ENCODE measurements at regions not wholly inside any gene's neighbourhood (a gene's known extent, or its start where the extent isn't known, plus 50 kb on each side); places are given as distances from the start of the nearest gene placed in this dataset.
A peak's percentile ranks its signal among the peaks of the same experiment; 100 is the strongest.
"Not testable (repeated sequence)": the region's sequence is repeated elsewhere in the genome, so short reads cannot be mapped to it uniquely, and the experiment has no call there.

DNA sequence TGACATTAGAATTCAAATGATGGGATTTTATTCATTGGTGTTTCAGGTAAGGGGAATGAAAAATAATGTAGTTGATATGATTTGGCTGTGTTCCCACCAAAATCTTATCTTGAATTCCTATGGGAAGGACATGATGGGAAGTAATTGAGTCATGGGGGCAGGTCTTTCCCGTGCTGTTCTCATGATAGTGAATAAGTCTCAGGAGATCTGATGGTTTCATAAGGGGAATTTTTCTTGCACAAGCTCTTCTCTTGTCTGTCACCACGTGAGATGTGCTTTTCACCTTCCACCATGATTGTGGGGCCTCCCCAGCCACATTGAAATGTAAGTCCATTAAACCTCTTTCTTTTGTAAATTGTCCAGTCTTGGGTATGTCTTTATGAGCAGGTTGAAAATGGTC lies 268.6 kb upstream of the CHORDC1 start:
- no peak for TF ChIP-seq CTCF (IDR thresholded peaks at IDR 0.05; ENCODE audit: poor library complexity, severe bottlenecking)
- ATAC-seq (ENCODE audit: low read depth): no peak

GRCh38 chr11:90476442-90477007 lies 253.7 kb upstream of the CHORDC1 start:
- Histone ChIP-seq H3K27ac (ENCODE audit: poor library complexity, severe bottlenecking) (no peak overlapping the region), H3K4me3 (ENCODE audit: severe bottlenecking) (no peak overlapping the region), H3K4me1 (ENCODE audit: insufficient read depth, poor library complexity, severe bottlenecking) (peaks cover 7% of the 10 kb centered on the region), H3K9me3 (ENCODE audit: severe bottlenecking) (no peaks in the 10 kb centered on the region), H3K27me3 (ENCODE audit: insufficient read depth, poor library complexity, severe bottlenecking) (no peaks in the 10 kb centered on the region), H3K36me3 (ENCODE audit: low read depth) (no peaks in the 10 kb centered on the region)
- peak; percentile 85 for TF ChIP-seq CTCF (IDR thresholded peaks at IDR 0.05; ENCODE audit: poor library complexity, severe bottlenecking)
- 0 out of 3 replicates have a peak, but pooled peaks have one; percentile 31 for ATAC-seq (ENCODE audit: low read depth)
- no peak for DNase-seq (ENCODE audit: low spot score)

More for the DNA sequence above, 268.6 kb upstream of the CHORDC1 start:
- H3K9me3 ChIP-seq (ENCODE audit: severe bottlenecking): no peaks in the 10 kb centered on the region
- no peaks in the 10 kb centered on the region for H3K36me3 ChIP-seq (ENCODE audit: low read depth)
- DNase-seq (ENCODE audit: low spot score): no peak
- no peak overlapping the region for H3K27ac ChIP-seq (ENCODE audit: poor library complexity, severe bottlenecking)
- H3K4me1 ChIP-seq (ENCODE audit: insufficient read depth, poor library complexity, severe bottlenecking): no peaks in the 10 kb centered on the region
- H3K4me3 ChIP-seq (ENCODE audit: severe bottlenecking): no peak overlapping the region
- no peaks in the 10 kb centered on the region for H3K27me3 ChIP-seq (ENCODE audit: insufficient read depth, poor library complexity, severe bottlenecking)

- Histone ChIP-seq H3K27ac (ENCODE audit: poor library complexity, severe bottlenecking) (peak overlapping the region; percentile 63), H3K27me3 (ENCODE audit: insufficient read depth, poor library complexity, severe bottlenecking) (no peaks in the 10 kb centered on the region), H3K4me1 (ENCODE audit: insufficient read depth, poor library complexity, severe bottlenecking) (peaks cover 16% of the 10 kb centered on the region), H3K36me3 (ENCODE audit: low read depth) (no peaks in the 10 kb centered on the region), H3K9me3 (ENCODE audit: severe bottlenecking) (no peaks in the 10 kb centered on the region), H3K4me3 (ENCODE audit: severe bottlenecking) (no peak overlapping the region)
- DNase-seq (ENCODE audit: low spot score) (no peak), ATAC-seq (ENCODE audit: low read depth) (peak; percentile 98)
- TF ChIP-seq CTCF (IDR thresholded peaks at IDR 0.05; ENCODE audit: poor library complexity, severe bottlenecking): no peak
Measured at GRCh38 chr11:90468923-90469322, 246.1 kb upstream of the CHORDC1 start.

GRCh38 chr11:90465553-90465952 lies 242.7 kb upstream of the CHORDC1 start:
- Histone ChIP-seq H3K4me1 (ENCODE audit: insufficient read depth, poor library complexity, severe bottlenecking) (peaks cover 16% of the 10 kb centered on the region), H3K9me3 (ENCODE audit: severe bottlenecking) (no peaks in the 10 kb centered on the region), H3K4me3 (ENCODE audit: severe bottlenecking) (no peak overlapping the region), H3K27me3 (ENCODE audit: insufficient read depth, poor library complexity, severe bottlenecking) (no peaks in the 10 kb centered on the region), H3K36me3 (ENCODE audit: low read depth) (no peaks in the 10 kb centered on the region), H3K27ac (ENCODE audit: poor library complexity, severe bottlenecking) (no peak overlapping the region)
- no peak for DNase-seq (ENCODE audit: low spot score)
- no peak for TF ChIP-seq CTCF (IDR thresholded peaks at IDR 0.05; ENCODE audit: poor library complexity, severe bottlenecking)
- ATAC-seq (ENCODE audit: low read depth): no peak

GRCh38 chr11:90455347-90455920 lies 232.6 kb upstream of the CHORDC1 start:
- not testable (repeated sequence) for H3K27ac ChIP-seq (ENCODE audit: poor library complexity, severe bottlenecking); ATAC-seq (ENCODE audit: low read depth); H3K36me3 ChIP-seq (ENCODE audit: low read depth); H3K9me3 ChIP-seq (ENCODE audit: severe bottlenecking); H3K4me1 ChIP-seq (ENCODE audit: insufficient read depth, poor library complexity, severe bottlenecking); H3K27me3 ChIP-seq (ENCODE audit: insufficient read depth, poor library complexity, severe bottlenecking); DNase-seq (ENCODE audit: low spot score); H3K4me3 ChIP-seq (ENCODE audit: severe bottlenecking)
